HL-60/S4 treated with retinoic acid at 250 ng/mL for 4 days and 3 days (cell line): ENCODE measurements at regions not wholly inside any gene's neighbourhood (a gene's known extent, or its start where the extent isn't known, plus 50 kb on each side); places are given as distances from the start of the nearest gene placed in this dataset.
"Not testable (repeated sequence)": the region's sequence is repeated elsewhere in the genome, so short reads cannot be mapped to it uniquely, and the experiment has no call there.

Experiments
- in situ Hi-C: fragments of 300-500 bp; cut with MboI; formaldehyde crosslinking; loops from 2 replicates; pipeline ENCODE4 v1.7.0; 2022; ENCODE audit warnings: low sequenced_read_pairs

- in situ Hi-C loops: loop anchor here (25.0 kb wide), 1 partner anchor 1817 kb away; a partner anchor contains a TSS
Measured at GRCh38 chr6:27854421-27854820, 57.8 kb downstream of the OR2B2 start.

DNA sequence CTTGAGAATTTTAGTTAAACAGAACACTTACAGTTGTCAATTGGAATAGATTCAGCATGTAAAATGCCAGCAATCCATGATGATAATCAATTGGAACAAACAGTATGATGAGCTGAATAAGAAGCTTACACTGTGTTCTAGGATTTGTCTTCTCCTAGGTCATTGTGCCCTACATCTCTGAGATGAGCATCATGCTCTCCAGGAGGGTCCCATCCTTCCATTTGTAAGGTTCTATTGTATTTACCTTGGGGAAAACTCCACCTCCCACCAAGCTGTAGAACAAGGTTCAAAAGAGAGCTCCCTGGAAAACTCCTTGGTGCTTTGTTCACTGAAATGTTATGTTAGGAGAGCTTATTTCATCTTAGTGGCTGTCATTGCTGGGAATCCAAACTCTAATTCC lies 60.8 kb downstream of the OR2B2 start:
- in situ Hi-C loops: loop anchor here (25.0 kb wide), 1 partner anchor 1814 kb away; a partner anchor contains a TSS

DNA sequence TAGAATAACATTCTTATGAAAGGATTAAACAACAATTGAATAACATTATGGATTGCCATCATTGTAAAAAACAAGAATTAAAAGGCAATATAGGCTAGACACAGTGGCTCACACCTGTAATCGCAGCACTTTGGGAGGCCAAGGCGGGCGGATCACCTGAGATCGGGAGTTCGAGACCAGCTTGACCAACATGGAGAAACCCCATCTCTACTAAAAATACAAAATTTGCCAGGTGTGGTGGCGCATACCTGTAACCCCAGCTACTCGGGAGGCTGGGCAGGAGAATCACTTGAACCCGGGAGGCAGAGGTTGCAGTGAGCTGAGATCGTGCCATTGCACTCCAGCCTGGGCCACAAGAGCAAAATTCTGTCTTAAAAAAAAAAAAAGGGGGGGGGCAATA lies 63.2 kb downstream of the OR2B2 start:
- in situ Hi-C loops: not testable (repeated sequence)

- in situ Hi-C loops: no loop called here
Measured at GRCh38 chr6:27847706-27848105, 64.5 kb downstream of the OR2B2 start.

DNA sequence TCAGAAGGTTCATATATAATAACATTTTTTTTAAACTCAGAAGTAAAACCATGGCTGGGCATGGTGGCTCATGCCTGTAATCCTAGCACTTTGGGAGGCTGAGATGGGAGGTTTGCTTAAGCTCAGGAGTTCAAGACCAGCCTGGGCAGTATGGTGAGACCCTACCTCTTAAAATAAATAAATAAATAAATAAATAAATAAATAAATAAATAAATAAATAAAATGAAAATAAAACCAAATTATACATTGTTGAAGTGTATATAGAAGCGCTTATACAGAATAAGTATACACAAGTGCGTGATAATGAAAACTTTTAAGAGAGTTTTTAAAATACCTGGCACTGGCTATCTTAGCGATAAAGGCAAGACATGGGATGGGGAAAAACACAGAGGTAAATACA lies 71.6 kb downstream of the OR2B2 start:
- in situ Hi-C loops: no loop called here

DNA sequence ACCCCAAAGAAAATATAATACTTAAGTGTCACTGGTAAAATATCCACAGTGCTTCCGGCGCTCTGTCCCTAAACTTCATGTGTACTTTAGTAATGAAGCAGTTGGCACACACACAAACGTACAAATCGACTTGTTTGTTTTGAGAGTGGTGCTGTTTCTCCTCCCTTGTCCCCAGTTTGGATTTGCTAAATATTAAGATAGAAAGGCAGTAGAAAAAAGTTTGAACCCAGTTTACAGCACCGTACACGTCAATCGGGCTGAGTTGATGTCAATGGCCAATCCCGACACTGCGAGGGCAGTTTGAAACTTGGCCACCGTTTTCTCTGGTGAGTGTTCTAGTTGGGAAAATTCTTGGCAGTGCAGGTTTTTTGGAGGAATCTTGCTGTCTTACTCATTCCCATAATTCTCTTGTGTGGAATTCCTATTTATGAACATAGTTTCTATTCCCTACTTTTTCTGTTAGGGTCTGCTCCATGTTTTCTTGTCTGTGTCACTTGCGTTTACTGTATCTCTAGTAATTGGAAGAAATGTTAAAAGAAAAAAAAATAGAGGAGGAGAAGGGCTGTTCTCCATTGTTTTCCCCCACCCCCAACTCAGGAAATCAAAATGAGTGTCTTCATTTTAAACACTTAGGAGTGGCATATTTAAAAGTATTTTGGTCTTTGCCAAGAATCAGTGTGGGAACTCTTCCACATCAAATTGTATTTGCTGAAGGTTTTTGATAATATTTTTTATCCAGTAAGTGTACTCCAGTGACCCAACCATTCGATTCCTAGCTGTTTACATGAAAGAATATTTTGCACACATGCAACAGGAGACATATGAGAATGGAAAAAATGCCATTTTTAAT lies 72.3 kb downstream of the OR2B2 start:
- in situ Hi-C loops: no loop called here

- in situ Hi-C loops: no loop called here
Measured at GRCh38 chr6:27838945-27839625, 73.1 kb downstream of the OR2B2 start.

GRCh38 chr6:27838058-27838944 lies 73.9 kb downstream of the OR2B2 start:
- in situ Hi-C loops: no loop called here

DNA sequence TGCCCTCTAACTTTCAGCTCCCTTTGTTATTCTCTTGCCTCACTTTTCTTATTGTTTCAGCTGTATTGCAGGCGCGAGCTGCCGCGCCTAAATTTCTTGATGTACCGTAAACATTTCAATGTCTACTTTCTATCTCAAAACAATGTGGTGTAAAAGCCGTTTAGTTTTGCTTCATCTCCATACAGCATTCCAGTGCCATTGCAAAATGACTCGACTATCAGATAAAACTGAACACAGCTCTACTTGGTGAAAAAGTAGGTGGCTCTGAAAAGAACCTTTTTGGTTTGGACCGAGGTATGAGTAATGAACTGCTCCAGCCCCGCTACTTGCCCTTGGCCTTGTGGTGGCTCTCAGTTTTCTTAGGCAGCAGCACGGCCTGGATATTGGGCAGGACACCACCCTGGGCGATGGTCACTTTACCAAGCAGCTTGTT lies 74.6 kb downstream of the OR2B2 start:
- in situ Hi-C loops: no loop called here

- in situ Hi-C loops: no loop called here
Measured at GRCh38 chr6:27836783-27837624, 75.2 kb downstream of the OR2B2 start.

GRCh38 chr6:27836141-27836782 lies 75.9 kb downstream of the OR2B2 start:
- in situ Hi-C loops: no loop called here

GRCh38 chr6:27834879-27835549 lies 77.2 kb downstream of the OR2B2 start:
- in situ Hi-C loops: no loop called here

DNA sequence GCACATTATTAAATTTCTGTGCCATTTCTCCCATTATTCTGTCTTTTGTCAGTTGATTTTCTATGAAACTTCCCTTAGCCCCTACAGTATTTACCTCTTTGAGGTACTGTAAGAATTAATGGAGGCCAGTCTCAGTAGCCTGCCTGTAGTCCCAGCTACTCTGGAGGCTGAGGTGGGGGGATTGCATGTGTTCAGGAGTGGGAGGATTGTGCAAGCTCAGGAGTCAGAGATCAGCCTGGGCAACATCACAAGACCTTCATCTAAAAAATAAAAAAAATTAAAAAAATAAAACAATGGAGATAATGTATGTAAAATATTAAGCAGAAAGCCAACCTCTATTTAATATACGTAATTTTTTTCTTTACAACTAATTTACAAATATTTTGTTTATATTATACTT lies 77.8 kb downstream of the OR2B2 start:
- in situ Hi-C loops: no loop called here

GRCh38 chr6:27831434-27832081 lies 80.6 kb downstream of the OR2B2 start:
- in situ Hi-C loops: not testable (repeated sequence)

DNA sequence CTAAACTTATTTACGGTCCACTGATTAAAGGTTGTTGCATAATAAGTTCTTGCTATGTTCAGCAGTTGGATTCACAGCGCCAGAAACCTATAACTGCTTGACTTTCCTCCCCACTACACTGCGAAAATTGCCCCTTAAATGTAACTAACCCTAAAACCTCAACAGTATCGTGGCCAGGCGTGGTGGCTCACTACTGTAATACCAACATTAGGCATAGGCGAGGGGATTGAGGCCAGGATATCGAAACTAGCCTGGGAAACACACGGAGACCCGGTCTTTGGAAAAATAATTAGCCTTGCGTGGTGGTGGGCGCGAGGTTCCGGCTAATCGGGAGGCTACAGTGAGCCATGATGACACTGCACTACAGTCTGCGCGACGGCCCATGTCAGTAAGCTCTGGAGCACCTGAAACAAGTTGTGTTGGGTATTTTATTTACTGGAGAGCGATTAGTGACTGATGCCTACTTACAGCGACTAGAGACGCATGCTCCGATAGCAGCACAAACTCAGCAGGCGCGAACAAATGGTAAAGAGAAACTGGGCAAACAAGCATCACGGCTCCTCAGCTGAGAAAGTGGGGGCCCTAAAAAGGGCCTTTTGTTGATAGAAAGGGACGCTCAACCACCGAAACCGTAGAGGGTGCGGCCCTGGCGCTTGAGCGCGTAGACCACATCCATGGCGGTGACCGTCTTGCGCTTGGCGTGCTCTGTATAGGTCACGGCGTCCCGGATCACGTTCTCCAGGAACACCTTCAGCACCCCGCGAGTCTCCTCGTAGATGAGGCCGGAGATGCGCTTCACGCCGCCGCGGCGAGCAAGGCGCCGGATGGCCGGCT lies 81.4 kb downstream of the OR2B2 start:
- in situ Hi-C loops: not testable (repeated sequence)

DNA sequence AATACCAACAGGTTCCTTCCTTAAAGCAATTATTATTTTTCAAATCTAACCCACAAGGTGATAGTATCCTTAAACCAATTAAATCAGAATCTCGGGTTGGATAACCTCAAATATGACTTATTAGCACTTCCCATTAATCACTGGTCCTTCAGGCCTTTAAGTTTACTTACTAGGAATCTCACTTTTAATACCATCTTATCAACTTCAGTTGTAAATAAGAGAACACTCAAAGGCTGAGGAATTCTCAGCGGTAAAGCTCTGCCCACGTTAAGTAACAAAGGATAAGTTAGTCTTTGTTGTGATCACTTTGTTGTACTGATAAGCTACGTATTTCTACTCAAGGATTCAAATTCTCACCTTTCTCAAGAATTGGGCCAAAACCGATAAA lies 82.0 kb downstream of the OR2B2 start:
- in situ Hi-C loops: no loop called here

DNA sequence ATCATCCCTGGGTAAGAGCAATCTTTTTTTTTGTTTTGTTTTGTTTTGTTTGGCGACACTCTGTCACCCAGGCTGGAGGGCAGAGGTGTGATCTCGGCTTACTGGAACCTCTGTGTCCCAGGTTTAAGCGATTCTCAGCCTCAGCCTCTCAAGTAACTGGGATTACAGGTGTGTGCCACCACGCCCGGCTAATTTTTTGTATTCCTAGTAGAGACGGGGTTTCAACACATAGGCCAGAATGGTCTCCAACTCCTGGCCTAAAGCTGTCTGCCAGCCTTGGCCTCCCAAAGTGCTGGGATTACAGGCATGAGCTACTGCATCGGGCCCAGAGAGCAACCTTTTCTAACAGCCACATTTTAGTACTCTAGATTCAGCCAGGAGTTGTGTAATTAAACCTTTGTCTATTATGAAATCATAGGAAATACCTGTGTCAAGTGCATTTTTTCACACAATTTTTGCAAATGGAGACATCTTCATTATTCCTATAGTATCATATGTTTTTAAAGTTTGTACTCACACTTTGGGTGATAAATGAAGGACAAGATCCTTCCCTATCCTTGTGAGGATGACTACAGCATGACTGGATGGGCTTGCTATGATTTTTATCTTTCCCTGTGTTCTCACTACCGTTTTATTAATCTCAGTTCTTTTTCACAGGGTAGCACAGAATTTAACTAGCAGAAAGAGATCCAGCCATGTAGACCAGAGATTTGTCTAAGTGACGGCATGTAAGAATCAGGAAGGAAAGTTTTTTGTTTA lies 82.6 kb downstream of the OR2B2 start:
- in situ Hi-C loops: no loop called here
